ENCODE measurements at regions not wholly inside any gene's neighbourhood (a gene's known extent, or its start where the extent isn't known, plus 50 kb on each side); places are given as distances from the start of the nearest gene placed in this dataset.

GRCh38 chr17:51461578-51462004, 201.2 kb downstream of the UTP18 start:
- TF ChIP-seq, protein P1, sequence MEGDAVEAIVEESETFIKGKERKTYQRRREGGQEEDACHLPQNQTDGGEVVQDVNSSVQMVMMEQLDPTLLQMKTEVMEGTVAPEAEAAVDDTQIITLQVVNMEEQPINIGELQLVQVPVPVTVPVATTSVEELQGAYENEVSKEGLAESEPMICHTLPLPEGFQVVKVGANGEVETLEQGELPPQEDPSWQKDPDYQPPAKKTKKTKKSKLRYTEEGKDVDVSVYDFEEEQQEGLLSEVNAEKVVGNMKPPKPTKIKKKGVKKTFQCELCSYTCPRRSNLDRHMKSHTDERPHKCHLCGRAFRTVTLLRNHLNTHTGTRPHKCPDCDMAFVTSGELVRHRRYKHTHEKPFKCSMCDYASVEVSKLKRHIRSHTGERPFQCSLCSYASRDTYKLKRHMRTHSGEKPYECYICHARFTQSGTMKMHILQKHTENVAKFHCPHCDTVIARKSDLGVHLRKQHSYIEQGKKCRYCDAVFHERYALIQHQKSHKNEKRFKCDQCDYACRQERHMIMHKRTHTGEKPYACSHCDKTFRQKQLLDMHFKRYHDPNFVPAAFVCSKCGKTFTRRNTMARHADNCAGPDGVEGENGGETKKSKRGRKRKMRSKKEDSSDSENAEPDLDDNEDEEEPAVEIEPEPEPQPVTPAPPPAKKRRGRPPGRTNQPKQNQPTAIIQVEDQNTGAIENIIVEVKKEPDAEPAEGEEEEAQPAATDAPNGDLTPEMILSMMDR (IDR thresholded peaks at IDR 0.05): peak; percentile 10 to 63
- TF ChIP-seq POLR2AphosphoS5 (IDR thresholded peaks at IDR 0.05): no peak
